ENCODE measurements at regions not wholly inside any gene's neighbourhood (a gene's known extent, or its start where the extent isn't known, plus 50 kb on each side); places are given as distances from the start of the nearest gene placed in this dataset.

GRCh38 chr11:127217452-127218274 lies 217.1 kb upstream of the KIRREL3 start:
- no peak for DNase-seq
- intact Hi-C loops (cut with micrococcal nuclease) = no loop called here
- H3K27me3 ChIP-seq (ENCODE audit: low read depth) = peaks cover 12% of the 10 kb centered on the region
- no peak overlapping the region for H3K27ac ChIP-seq (replicated peaks)
- no peaks in the 10 kb centered on the region for H3K4me1 ChIP-seq
- no peaks in the 10 kb centered on the region for H3K9me3 ChIP-seq (replicated peaks)
- TF ChIP-seq, protein P1, sequence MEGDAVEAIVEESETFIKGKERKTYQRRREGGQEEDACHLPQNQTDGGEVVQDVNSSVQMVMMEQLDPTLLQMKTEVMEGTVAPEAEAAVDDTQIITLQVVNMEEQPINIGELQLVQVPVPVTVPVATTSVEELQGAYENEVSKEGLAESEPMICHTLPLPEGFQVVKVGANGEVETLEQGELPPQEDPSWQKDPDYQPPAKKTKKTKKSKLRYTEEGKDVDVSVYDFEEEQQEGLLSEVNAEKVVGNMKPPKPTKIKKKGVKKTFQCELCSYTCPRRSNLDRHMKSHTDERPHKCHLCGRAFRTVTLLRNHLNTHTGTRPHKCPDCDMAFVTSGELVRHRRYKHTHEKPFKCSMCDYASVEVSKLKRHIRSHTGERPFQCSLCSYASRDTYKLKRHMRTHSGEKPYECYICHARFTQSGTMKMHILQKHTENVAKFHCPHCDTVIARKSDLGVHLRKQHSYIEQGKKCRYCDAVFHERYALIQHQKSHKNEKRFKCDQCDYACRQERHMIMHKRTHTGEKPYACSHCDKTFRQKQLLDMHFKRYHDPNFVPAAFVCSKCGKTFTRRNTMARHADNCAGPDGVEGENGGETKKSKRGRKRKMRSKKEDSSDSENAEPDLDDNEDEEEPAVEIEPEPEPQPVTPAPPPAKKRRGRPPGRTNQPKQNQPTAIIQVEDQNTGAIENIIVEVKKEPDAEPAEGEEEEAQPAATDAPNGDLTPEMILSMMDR (IDR thresholded peaks at IDR 0.05; ENCODE audit: borderline replicate concordance) = no peak
- no peak overlapping the region for H3K4me3 ChIP-seq
- no peaks in the 10 kb centered on the region for H3K36me3 ChIP-seq

GRCh38 chr11:127205688-127206217 lies 205.2 kb upstream of the KIRREL3 start:
- H3K27me3 ChIP-seq (ENCODE audit: low read depth) = peaks cover 10% of the 10 kb centered on the region
- H3K4me1 ChIP-seq = no peaks in the 10 kb centered on the region
- TF ChIP-seq, protein P1 (IDR thresholded peaks at IDR 0.05; ENCODE audit: borderline replicate concordance) = no peak
- H3K36me3 ChIP-seq = no peaks in the 10 kb centered on the region
- no peak for DNase-seq
- intact Hi-C loops (cut with micrococcal nuclease) = no loop called here
- H3K9me3 ChIP-seq (replicated peaks) = peaks cover 52% of the 10 kb centered on the region
- H3K4me3 ChIP-seq = no peak overlapping the region
- no peak overlapping the region for H3K27ac ChIP-seq (replicated peaks)

DNA sequence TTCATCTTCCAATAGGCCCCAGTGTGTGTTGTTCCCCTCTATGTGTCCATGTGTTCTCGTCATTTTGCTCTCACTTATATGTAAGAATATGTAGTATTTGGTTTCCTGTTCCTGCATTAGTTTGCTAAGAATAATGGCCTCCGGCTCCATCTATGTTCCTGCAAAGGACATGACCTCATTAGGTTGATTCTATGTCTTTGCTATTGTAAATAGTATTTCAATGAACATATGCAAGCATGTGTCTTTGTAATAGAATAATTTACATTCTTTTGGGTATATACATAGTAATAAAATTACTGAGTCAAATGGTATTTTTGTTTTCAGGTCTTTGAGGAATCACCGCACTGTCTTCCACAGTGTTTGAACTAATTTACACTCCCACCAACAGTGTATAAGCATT lies 202.9 kb upstream of the KIRREL3 start:
- Histone ChIP-seq H3K9me3 (replicated peaks) (peaks cover 44% of the 10 kb centered on the region), H3K4me1 (no peaks in the 10 kb centered on the region), H3K27me3 (ENCODE audit: low read depth) (peaks cover 10% of the 10 kb centered on the region), H3K4me3 (no peak overlapping the region), H3K27ac (replicated peaks) (no peak overlapping the region), H3K36me3 (no peaks in the 10 kb centered on the region)
- TF ChIP-seq, protein P1 (IDR thresholded peaks at IDR 0.05; ENCODE audit: borderline replicate concordance) = no peak
- DNase-seq = no peak
- intact Hi-C loops (cut with micrococcal nuclease) = no loop called here

- Histone ChIP-seq H3K27me3 (ENCODE audit: low read depth) (peaks cover 10% of the 10 kb centered on the region), H3K9me3 (replicated peaks) (peaks cover 30% of the 10 kb centered on the region), H3K4me3 (no peak overlapping the region), H3K27ac (replicated peaks) (no peak overlapping the region), H3K36me3 (no peaks in the 10 kb centered on the region), H3K4me1 (no peaks in the 10 kb centered on the region)
- TF ChIP-seq, protein P1 (IDR thresholded peaks at IDR 0.05; ENCODE audit: borderline replicate concordance) = no peak
- DNase-seq = no peak
- intact Hi-C loops (cut with micrococcal nuclease) = no loop called here
These were observed 201.5 kb upstream of the KIRREL3 start for GRCh38 chr11:127202105-127202504.

DNA sequence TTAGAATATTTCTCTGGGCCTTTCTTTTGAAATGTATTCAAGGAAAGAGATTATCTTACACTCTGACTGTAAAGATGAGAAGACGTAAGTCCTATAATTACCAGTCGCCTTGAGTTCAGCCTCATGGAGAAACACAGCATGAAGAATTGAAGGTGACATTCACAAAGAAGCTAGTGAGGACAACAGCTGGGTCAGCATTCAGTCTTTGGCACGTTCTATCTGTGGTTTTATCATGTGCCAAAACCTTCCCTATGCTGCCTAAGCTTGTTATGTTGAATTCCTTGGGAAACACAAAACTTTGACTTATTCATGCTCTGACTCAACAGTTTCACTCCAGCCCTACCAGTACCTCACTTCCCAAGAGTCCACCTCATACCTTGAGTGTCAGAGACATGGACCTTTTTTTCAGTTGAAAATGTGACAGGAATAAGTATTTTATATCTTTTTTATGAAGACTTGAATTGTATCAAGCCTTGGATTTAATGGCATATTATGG lies 198.8 kb upstream of the KIRREL3 start:
- TF ChIP-seq, protein P1 (IDR thresholded peaks at IDR 0.05; ENCODE audit: borderline replicate concordance) = no peak
- intact Hi-C loops (cut with micrococcal nuclease) = no loop called here
- no peak overlapping the region for H3K4me3 ChIP-seq
- H3K4me1 ChIP-seq = no peaks in the 10 kb centered on the region
- no peak for DNase-seq
- no peak overlapping the region for H3K27ac ChIP-seq (replicated peaks)
- H3K9me3 ChIP-seq (replicated peaks) = peaks cover 15% of the 10 kb centered on the region
- peaks cover 20% of the 10 kb centered on the region for H3K27me3 ChIP-seq (ENCODE audit: low read depth)
- no peaks in the 10 kb centered on the region for H3K36me3 ChIP-seq

Measured in left ventricle myocardium inferior (tissue), 1 donor.